HT1080 (cell line): ENCODE measurements at regions not wholly inside any gene's neighbourhood (a gene's known extent, or its start where the extent isn't known, plus 50 kb on each side); places are given as distances from the start of the nearest gene placed in this dataset.

ENCODE experiments used
- DNase-seq: peaks from one replicate; pipeline ENCODE4 v3.0.0-alpha.2; 2015; ENCODE audit warnings: low read depth

GRCh38 chr1:185581020-185581419 is 153.2 kb upstream of the HMCN1 start:
- no peak for DNase-seq

GRCh38 chr1:185578293-185578692 is 155.9 kb upstream of the HMCN1 start:
- no peak for DNase-seq

- DNase-seq: no peak
Observed at GRCh38 chr1:185574139-185574875, 159.9 kb upstream of the HMCN1 start.

GRCh38 chr1:185573677-185574076 is 160.5 kb upstream of the HMCN1 start:
- no peak for DNase-seq

- DNase-seq: no peak
Observed at GRCh38 chr1:185573162-185573561, 161.0 kb upstream of the HMCN1 start.

- no peak for DNase-seq
Observed at GRCh38 chr1:185570962-185571361, 163.2 kb upstream of the HMCN1 start.

GRCh38 chr1:185568155-185569123 is 165.8 kb upstream of the HMCN1 start:
- DNase-seq: peak; percentile 36

GRCh38 chr1:185567440-185567839 is 166.8 kb upstream of the HMCN1 start:
- DNase-seq: no peak

- DNase-seq: peak; percentile 85
Observed at GRCh38 chr1:185566995-185567394, 167.2 kb upstream of the HMCN1 start.

GRCh38 chr1:185565302-185565701 is 168.9 kb upstream of the HMCN1 start:
- DNase-seq: peak; percentile 58

- peak; percentile 29 for DNase-seq
Observed at GRCh38 chr1:185564816-185565215, 169.4 kb upstream of the HMCN1 start.

- no peak for DNase-seq
Observed at GRCh38 chr1:185562461-185563359, 171.5 kb upstream of the HMCN1 start.

- DNase-seq: peak; percentile 46
Observed at GRCh38 chr1:185561629-185562028, 172.6 kb upstream of the HMCN1 start.

- DNase-seq: no peak
Observed at GRCh38 chr1:185560760-185561159, 173.4 kb upstream of the HMCN1 start.

GRCh38 chr1:185559684-185560331 is 174.4 kb upstream of the HMCN1 start:
- peak; percentile 68 for DNase-seq

GRCh38 chr1:185559151-185559550 is 175.0 kb upstream of the HMCN1 start:
- no peak for DNase-seq

- DNase-seq: no peak
Observed at GRCh38 chr1:185556561-185556960, 177.6 kb upstream of the HMCN1 start.

- DNase-seq: no peak
Observed at GRCh38 chr1:185555743-185556142, 178.4 kb upstream of the HMCN1 start.

GRCh38 chr1:185551008-185551407 is 183.2 kb upstream of the HMCN1 start:
- DNase-seq: no peak

- DNase-seq: no peak
Observed at GRCh38 chr1:185549906-185550305, 184.3 kb upstream of the HMCN1 start.

GRCh38 chr1:185546029-185546428 is 188.2 kb upstream of the HMCN1 start:
- no peak for DNase-seq
